Endodermal cell (in vitro differentiated cells): ENCODE measurements at regions not wholly inside any gene's neighbourhood (a gene's known extent, or its start where the extent isn't known, plus 50 kb on each side); places are given as distances from the start of the nearest gene placed in this dataset.

Source experiments
- DNase-seq: peaks from one replicate; pipeline ENCODE4 v3.0.0-alpha.2; 2017
- H3K27ac ChIP-seq: 2 replicates; pipeline ENCODE4 v1.5.1; 2013; ENCODE audit warnings: mild to moderate bottlenecking, low read depth, low read length, moderate library complexity
- H3K27me3 ChIP-seq: 2 replicates; pipeline ENCODE4 v1.6.1; 2013; ENCODE audit warnings: mild to moderate bottlenecking, low read length, moderate library complexity; ENCODE audit not compliant: insufficient read depth, control insufficient read depth, poor library complexity, severe bottlenecking
- H3K36me3 ChIP-seq: 2 replicates; pipeline ENCODE4 v1.7.0; 2013; ENCODE audit warnings: mild to moderate bottlenecking, low read length, moderate library complexity; ENCODE audit not compliant: control insufficient read depth, insufficient read depth
- H3K4me1 ChIP-seq: one replicate; pipeline ENCODE4 v1.7.0; 2013; ENCODE audit warnings: low read length; ENCODE audit not compliant: control insufficient read depth, insufficient read depth
- H3K4me3 ChIP-seq: 2 replicates; pipeline ENCODE4 v1.5.1; 2013; ENCODE audit warnings: mild to moderate bottlenecking, low read length, moderate library complexity
- H3K9ac ChIP-seq: 2 replicates; pipeline ENCODE4 v1.6.1; 2013; ENCODE audit warnings: mild to moderate bottlenecking, low read length, moderate library complexity; ENCODE audit not compliant: poor library complexity, severe bottlenecking; ENCODE audit errors: extremely low read depth
- H3K9me3 ChIP-seq: 2 replicates; pipeline ENCODE4 v1.6.1; 2013; ENCODE audit warnings: mild to moderate bottlenecking, low read length, moderate library complexity; ENCODE audit not compliant: control insufficient read depth
- H3K27ac Mint-ChIP-seq: 2 replicates; pipeline ENCODE4 v1.8.0; 2020; ENCODE audit warnings: mixed read lengths
- H3K27me3 Mint-ChIP-seq: 2 replicates; pipeline ENCODE4 v1.8.0; 2021; ENCODE audit warnings: mild to moderate bottlenecking, mixed read lengths; ENCODE audit not compliant: insufficient read depth
- H3K36me3 Mint-ChIP-seq: 2 replicates; pipeline ENCODE4 v1.8.0; 2020; ENCODE audit warnings: low read depth, mixed read lengths
- H3K4me1 Mint-ChIP-seq: 2 replicates; pipeline ENCODE4 v1.8.0; 2020; ENCODE audit warnings: mixed read lengths
- H3K4me3 Mint-ChIP-seq: 2 replicates; pipeline ENCODE4 v1.8.0; 2020; ENCODE audit warnings: mild to moderate bottlenecking, moderate library complexity, mixed read lengths
- H3K9me3 Mint-ChIP-seq: 2 replicates; pipeline ENCODE4 v1.8.0; 2020; ENCODE audit warnings: mild to moderate bottlenecking, mixed read lengths
- WGBS, 2 experiments: methylation state at CpG; one replicate each; pipeline versions ENCODE4 v1.1.5 to v1.1.7; 2013; ENCODE audit warnings: missing lambda C conversion rate in 2 of 2, mixed read lengths in 1 of 2; ENCODE audit not compliant: insufficient coverage in 1 of 2, insufficient read length in 1 of 2; 5-methylcytosine and 5-hydroxymethylcytosine counted together
- TF ChIP-seq, protein P1 (sequence below): fragments of 200-600 bp; sonication (generic); conservative IDR thresholded peaks from 2 replicates; pipeline ENCODE4 v1.5.0; 2021; ENCODE audit warnings: antibody characterized with exemption, mild to moderate bottlenecking

DNA sequence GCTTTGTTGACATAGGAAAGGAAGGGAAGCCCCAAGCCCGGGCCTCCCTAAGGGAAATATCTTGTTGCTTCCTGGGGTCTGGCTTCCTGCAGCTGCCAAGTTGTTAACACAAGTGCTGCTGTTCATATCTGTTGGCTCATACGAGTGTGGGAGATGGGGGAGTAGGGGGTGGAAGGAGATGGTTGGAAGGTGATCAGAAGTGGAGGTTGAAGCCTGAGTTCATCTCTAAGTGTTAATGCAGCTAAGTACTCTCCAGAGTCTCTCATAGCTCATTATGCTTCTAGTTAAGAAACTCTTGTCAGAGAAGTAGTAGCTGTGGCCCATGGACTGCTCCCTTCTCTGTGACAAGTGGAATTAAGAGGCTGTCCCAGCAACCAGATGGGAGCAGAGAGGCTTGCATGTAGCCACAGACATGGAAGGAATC is 319.2 kb upstream of the SPAG17 start:
- TF ChIP-seq, protein P1, sequence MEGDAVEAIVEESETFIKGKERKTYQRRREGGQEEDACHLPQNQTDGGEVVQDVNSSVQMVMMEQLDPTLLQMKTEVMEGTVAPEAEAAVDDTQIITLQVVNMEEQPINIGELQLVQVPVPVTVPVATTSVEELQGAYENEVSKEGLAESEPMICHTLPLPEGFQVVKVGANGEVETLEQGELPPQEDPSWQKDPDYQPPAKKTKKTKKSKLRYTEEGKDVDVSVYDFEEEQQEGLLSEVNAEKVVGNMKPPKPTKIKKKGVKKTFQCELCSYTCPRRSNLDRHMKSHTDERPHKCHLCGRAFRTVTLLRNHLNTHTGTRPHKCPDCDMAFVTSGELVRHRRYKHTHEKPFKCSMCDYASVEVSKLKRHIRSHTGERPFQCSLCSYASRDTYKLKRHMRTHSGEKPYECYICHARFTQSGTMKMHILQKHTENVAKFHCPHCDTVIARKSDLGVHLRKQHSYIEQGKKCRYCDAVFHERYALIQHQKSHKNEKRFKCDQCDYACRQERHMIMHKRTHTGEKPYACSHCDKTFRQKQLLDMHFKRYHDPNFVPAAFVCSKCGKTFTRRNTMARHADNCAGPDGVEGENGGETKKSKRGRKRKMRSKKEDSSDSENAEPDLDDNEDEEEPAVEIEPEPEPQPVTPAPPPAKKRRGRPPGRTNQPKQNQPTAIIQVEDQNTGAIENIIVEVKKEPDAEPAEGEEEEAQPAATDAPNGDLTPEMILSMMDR: no peak
- no peaks in the 10 kb centered on the region for H3K36me3 Mint-ChIP-seq
- Histone ChIP-seq H3K4me1 (peaks cover 14% of the 10 kb centered on the region), H3K4me3 (peak overlapping the region; percentile 31), H3K9ac (no peak overlapping the region), H3K9me3 (no peaks in the 10 kb centered on the region), H3K27ac (no peak overlapping the region), H3K27me3 (no peaks in the 10 kb centered on the region), H3K36me3 (no peaks in the 10 kb centered on the region)
- peak overlapping the region; percentile 69 for H3K27ac Mint-ChIP-seq
- no peak overlapping the region for H3K4me3 Mint-ChIP-seq
- no peaks in the 10 kb centered on the region for H3K27me3 Mint-ChIP-seq
- peak; percentile 61 for DNase-seq
- no peaks in the 10 kb centered on the region for H3K9me3 Mint-ChIP-seq
- H3K4me1 Mint-ChIP-seq: peaks cover 24% of the 10 kb centered on the region
- 20 to 40% methylated on average over 1 to 2 of the region's 2 CpGs for WGBS, 2 experiments

DNA sequence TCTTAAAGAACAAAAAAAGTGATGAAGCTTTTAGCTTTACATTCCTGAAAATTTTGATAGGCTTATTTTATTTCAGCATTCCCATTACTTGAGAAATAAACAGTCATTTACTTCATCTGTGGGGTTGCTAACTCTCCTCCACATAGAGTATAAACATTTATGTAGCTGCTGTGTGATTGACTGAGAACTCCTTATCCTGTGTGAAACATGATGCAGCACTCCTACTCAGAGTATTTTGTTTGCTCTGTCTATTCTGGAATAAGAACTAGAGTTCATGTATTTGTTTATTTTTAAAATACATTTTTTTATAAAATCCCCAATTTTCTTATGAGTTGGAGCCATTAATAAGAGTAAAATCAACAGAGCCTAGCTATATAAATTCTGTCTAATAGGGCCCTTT is 318.7 kb upstream of the SPAG17 start:
- no peaks in the 10 kb centered on the region for H3K9me3 ChIP-seq
- no peak overlapping the region for H3K4me3 ChIP-seq
- Mint-ChIP-seq H3K27ac (no peak overlapping the region), H3K4me3 (no peak overlapping the region), H3K27me3 (no peaks in the 10 kb centered on the region), H3K9me3 (no peaks in the 10 kb centered on the region), H3K36me3 (no peaks in the 10 kb centered on the region), H3K4me1 (peaks cover 24% of the 10 kb centered on the region)
- TF ChIP-seq, protein P1: no peak
- H3K27ac ChIP-seq: no peak overlapping the region
- H3K27me3 ChIP-seq: no peaks in the 10 kb centered on the region
- H3K36me3 ChIP-seq: no peaks in the 10 kb centered on the region
- H3K4me1 ChIP-seq: peaks cover 14% of the 10 kb centered on the region
- DNase-seq: no peak
- H3K9ac ChIP-seq: no peak overlapping the region

DNA sequence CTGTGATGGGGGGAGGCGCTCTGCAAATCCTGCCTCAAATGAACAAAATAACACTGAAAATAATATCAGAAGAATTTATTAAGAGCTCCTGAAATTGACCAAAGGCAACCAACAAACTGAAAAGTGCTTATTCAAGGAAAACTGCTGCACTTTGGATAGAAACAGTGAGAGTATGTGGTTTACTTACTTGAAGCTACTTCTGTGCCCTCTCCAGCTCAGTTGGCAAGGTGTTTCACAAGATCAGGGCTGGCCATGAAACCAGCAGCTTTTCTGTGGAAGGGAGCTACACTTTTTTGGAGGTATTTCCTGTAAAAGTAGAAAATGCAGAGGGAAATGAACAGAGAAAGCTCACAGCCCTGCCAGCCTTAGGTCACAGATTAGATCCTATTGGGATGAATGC is 310.0 kb upstream of the SPAG17 start:
- no peaks in the 10 kb centered on the region for H3K27me3 Mint-ChIP-seq
- no peaks in the 10 kb centered on the region for H3K27me3 ChIP-seq
- H3K9me3 ChIP-seq: no peaks in the 10 kb centered on the region
- H3K4me3 ChIP-seq: no peak overlapping the region
- no peaks in the 10 kb centered on the region for H3K36me3 Mint-ChIP-seq
- no peaks in the 10 kb centered on the region for H3K4me1 ChIP-seq
- H3K9ac ChIP-seq: no peak overlapping the region
- H3K4me1 Mint-ChIP-seq: peaks cover 14% of the 10 kb centered on the region
- no peak overlapping the region for H3K4me3 Mint-ChIP-seq
- no peak for DNase-seq
- H3K36me3 ChIP-seq: no peaks in the 10 kb centered on the region
- no CpG with 5 or more reads among the region's 1 CpG for WGBS, 2 experiments
- H3K9me3 Mint-ChIP-seq: no peaks in the 10 kb centered on the region
- no peak overlapping the region for H3K27ac Mint-ChIP-seq
- no peak overlapping the region for H3K27ac ChIP-seq
- TF ChIP-seq, protein P1: no peak
